ENCODE measurements at regions not wholly inside any gene's neighbourhood (a gene's known extent, or its start where the extent isn't known, plus 50 kb on each side); places are given as distances from the start of the nearest gene placed in this dataset.

DNA sequence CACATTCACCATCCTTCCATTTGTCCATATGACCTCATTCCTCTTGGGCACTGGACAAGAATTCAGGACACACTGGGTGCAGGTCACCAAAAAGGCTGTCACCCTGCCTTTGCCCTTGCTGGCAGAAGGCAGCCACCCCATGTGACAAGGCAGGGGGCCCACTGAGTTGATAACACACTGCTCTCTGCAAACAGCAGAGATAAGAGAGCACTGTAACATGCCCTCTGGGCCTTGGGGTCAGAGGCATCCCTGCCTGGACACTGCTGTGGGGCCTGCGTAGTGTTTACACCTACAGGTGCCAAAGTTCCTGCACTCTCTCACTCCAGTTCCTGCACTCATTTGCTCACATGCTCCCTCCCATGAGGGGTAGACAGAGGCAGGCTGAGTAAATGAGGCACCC, 344.7 kb upstream of the TCF4 start:
- Histone ChIP-seq H2BK15ac (ENCODE audit: low read depth, low read length) (no peak overlapping the region), H3K27me3 (ENCODE audit: control insufficient read depth, insufficient read depth, low read length) (peaks cover 2% of the 10 kb centered on the region; the same call in 1 of the 2 replicates), H2BK20ac (ENCODE audit: low read depth, low read length) (no peak overlapping the region), H3K23ac (ENCODE audit: low read depth, low read length) (no peak overlapping the region), H3K14ac (replicated peaks; ENCODE audit: low read depth, low read length) (no peak overlapping the region), H3K9me1 (ENCODE audit: insufficient read depth, low read length) (no peaks in the 10 kb centered on the region), H3K4me2 (ENCODE audit: low read depth, low read length) (no peak overlapping the region), H3K9ac (ENCODE audit: low read depth, low read length) (no peak overlapping the region), H3K56ac (ENCODE audit: extremely low read depth, insufficient read depth, low read length) (no peak overlapping the region), H2BK120ac (ENCODE audit: low read depth, low read length) (no peak overlapping the region), H3K4ac (ENCODE audit: low read depth, low read length) (no peak overlapping the region), H3K9me3 (ENCODE audit: control insufficient read depth, insufficient read depth, low read length) (no peaks in the 10 kb centered on the region), H2BK5ac (ENCODE audit: low read depth, low read length, poor library complexity, severe bottlenecking) (no peak overlapping the region), H3K27ac (ENCODE audit: insufficient read depth, low read length) (no peak overlapping the region), H2AK9ac (replicated peaks; ENCODE audit: low read depth, low read length, poor library complexity) (no peak overlapping the region), H3K4me3 (ENCODE audit: insufficient read depth, low read depth, low read length) (no peak overlapping the region), H3K18ac (ENCODE audit: low read depth, low read length) (no peak overlapping the region), H3K4me1 (ENCODE audit: control insufficient read depth, insufficient read depth, low read length) (no peaks in the 10 kb centered on the region), H3K36me3 (ENCODE audit: control insufficient read depth, insufficient read depth, low read length) (no peaks in the 10 kb centered on the region), H2AFZ (replicated peaks; ENCODE audit: low read length, poor library complexity) (no peak overlapping the region), H4K5ac (ENCODE audit: low read depth, low read length) (no peak overlapping the region), H3K79me1 (ENCODE audit: low read depth in 1 of 2, low read length in 2 of 2) (no peaks in the 10 kb centered on the region), H4K8ac (ENCODE audit: low read depth in 2 of 2, low read length in 2 of 2) (no peak overlapping the region), H4K20me1 (ENCODE audit: insufficient read depth, low read length) (no peaks in the 10 kb centered on the region), H4K91ac (ENCODE audit: insufficient read depth, low read depth, low read length) (no peak overlapping the region), H2AK5ac (ENCODE audit: low read depth, low read length) (no peak overlapping the region)
- intact Hi-C loops (cut with micrococcal nuclease) (no loop called here), dilution Hi-C loops (cut with HindIII; ENCODE audit: low sequenced_read_pairs, unreplicated experiment) (no loop called here), in situ Hi-C loops (cut with MboI; ENCODE audit: low sequenced_read_pairs) (no loop called here)
- ChIA-PET POLR2A (ENCODE audit: unreplicated experiment) (no interaction called here), CTCF (no interaction called here)
- ATAC-seq (ENCODE audit: low read depth) = no peak
- TF ChIP-seq CHD1 (IDR thresholded peaks at IDR 0.05; ENCODE audit: low read depth, low read length) (no peak), RAD21 (IDR thresholded peaks at IDR 0.05; ENCODE audit: low read length) (no peak)
- TF ChIP-seq, protein P1, sequence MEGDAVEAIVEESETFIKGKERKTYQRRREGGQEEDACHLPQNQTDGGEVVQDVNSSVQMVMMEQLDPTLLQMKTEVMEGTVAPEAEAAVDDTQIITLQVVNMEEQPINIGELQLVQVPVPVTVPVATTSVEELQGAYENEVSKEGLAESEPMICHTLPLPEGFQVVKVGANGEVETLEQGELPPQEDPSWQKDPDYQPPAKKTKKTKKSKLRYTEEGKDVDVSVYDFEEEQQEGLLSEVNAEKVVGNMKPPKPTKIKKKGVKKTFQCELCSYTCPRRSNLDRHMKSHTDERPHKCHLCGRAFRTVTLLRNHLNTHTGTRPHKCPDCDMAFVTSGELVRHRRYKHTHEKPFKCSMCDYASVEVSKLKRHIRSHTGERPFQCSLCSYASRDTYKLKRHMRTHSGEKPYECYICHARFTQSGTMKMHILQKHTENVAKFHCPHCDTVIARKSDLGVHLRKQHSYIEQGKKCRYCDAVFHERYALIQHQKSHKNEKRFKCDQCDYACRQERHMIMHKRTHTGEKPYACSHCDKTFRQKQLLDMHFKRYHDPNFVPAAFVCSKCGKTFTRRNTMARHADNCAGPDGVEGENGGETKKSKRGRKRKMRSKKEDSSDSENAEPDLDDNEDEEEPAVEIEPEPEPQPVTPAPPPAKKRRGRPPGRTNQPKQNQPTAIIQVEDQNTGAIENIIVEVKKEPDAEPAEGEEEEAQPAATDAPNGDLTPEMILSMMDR (conservative IDR thresholded peaks at IDR 0.05; ENCODE audit: low read depth, low read length) = no peak
- DNase-seq = no peak
- BruUV-seq (replicated peaks) = no TSS peak
- WGBS, 2 experiments (ENCODE audit: extremely low coverage in 2 of 2, insufficient read length in 1 of 2) = no CpG with 5 or more reads among the region's 1 CpG

Measured in IMR-90 (cell line).